Mammary epithelial cell (primary cell): ENCODE measurements at regions not wholly inside any gene's neighbourhood (a gene's known extent, or its start where the extent isn't known, plus 50 kb on each side); places are given as distances from the start of the nearest gene placed in this dataset.

ENCODE experiments used
- EZH2 ChIP-seq: IDR thresholded peaks from 2 replicates; pipeline ENCODE4 v1.6.1; 2012; ENCODE audit warnings: low read length, inconsistent platforms, borderline replicate concordance
- TF ChIP-seq, protein P1 (sequence below), 2 donors: IDR thresholded peaks in 1 of 2; conservative IDR thresholded peaks in 1 of 2; 2 replicates each; pipeline ENCODE4 v1.5.1; 2011 to 2012; ENCODE audit warnings: inconsistent platforms in 2 of 2, low read length in 2 of 2, mild to moderate bottlenecking in 2 of 2, control low read depth in 1 of 2, low read depth in 1 of 2; ENCODE audit not compliant: insufficient read depth in 1 of 2; ENCODE audit errors: extremely low read depth in 1 of 2

- TF ChIP-seq, protein P1, sequence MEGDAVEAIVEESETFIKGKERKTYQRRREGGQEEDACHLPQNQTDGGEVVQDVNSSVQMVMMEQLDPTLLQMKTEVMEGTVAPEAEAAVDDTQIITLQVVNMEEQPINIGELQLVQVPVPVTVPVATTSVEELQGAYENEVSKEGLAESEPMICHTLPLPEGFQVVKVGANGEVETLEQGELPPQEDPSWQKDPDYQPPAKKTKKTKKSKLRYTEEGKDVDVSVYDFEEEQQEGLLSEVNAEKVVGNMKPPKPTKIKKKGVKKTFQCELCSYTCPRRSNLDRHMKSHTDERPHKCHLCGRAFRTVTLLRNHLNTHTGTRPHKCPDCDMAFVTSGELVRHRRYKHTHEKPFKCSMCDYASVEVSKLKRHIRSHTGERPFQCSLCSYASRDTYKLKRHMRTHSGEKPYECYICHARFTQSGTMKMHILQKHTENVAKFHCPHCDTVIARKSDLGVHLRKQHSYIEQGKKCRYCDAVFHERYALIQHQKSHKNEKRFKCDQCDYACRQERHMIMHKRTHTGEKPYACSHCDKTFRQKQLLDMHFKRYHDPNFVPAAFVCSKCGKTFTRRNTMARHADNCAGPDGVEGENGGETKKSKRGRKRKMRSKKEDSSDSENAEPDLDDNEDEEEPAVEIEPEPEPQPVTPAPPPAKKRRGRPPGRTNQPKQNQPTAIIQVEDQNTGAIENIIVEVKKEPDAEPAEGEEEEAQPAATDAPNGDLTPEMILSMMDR (conservative IDR thresholded peaks at IDR 0.05 in 1 of 2, IDR thresholded peaks at IDR 0.05 in 1 of 2; ENCODE audit: extremely low read depth in 1 of 2, insufficient read depth in 1 of 2, low read depth in 1 of 2, low read length in 2 of 2), result no peak
- no peak for TF ChIP-seq EZH2
Observed at GRCh38 chr6:47952640-47953039, 158.4 kb downstream of the PTCHD4 start.
